GM12878 (cell line): ENCODE measurements at regions not wholly inside any gene's neighbourhood (a gene's known extent, or its start where the extent isn't known, plus 50 kb on each side); places are given as distances from the start of the nearest gene placed in this dataset.

ENCODE experiments used
- ATAC-seq: fragments of 200-7000 bp; cut with Tn5 transposase; 3 replicates; pipeline ENCODE4 v1.9.1; 2020; ENCODE audit warnings: mild to moderate bottlenecking, moderate library complexity
- BruUV-seq: library from RNA; stranded (reverse); fragments of 400-500 nt; replicated peaks from 2 replicates; lab custom pipeline; 2021; lab: Mats Ljungman, UMichigan
- CTCF ChIA-PET: fragments of 300-600 bp; sonication (Branson Sonifier 250); formaldehyde crosslinking; extraction: SDS; loops from one replicate; lab custom pipeline; 2021; ENCODE audit warnings: inconsistent platforms; lab: Yijun Ruan, JAX
- POLR2A ChIA-PET: fragments of 350-600 bp; formaldehyde crosslinking; extraction: SDS; loops from one replicate; lab custom pipeline; 2021; ENCODE audit warnings: inconsistent platforms; lab: Charles Lee
- RAD21 ChIA-PET: fragments of 300-600 bp; sonication (Branson Sonifier 250); formaldehyde crosslinking; loops from one replicate; lab custom pipeline; 2023; ENCODE audit warnings: antibody characterized with exemption; ENCODE audit not compliant: unreplicated experiment; lab: Charles Lee
- SMC1A ChIA-PET: fragments of 300-600 bp; sonication (Branson Sonifier 250); formaldehyde crosslinking; loops from one replicate; lab custom pipeline; 2023; ENCODE audit not compliant: unreplicated experiment, uncharacterized antibody; lab: Charles Lee
- DNase-seq: peaks from one replicate; pipeline ENCODE4 v3.0.0-alpha.2; 2011; ENCODE audit warnings: low read depth, low spot score
- FAIRE-seq: peaks from 3 replicates; lab custom pipeline; 2011; peaks lifted over from hg19 to GRCh38; lab: Jason Lieb, UNC
- H2AFZ ChIP-seq: 2 replicates; pipeline ENCODE4 v1.6.0; 2011; ENCODE audit warnings: low read depth, low read length, control low read depth; ENCODE audit not compliant: control insufficient read depth
- H3K27ac ChIP-seq: 2 replicates; pipeline ENCODE4 v1.5.1; 2011; ENCODE audit warnings: control low read depth; ENCODE audit not compliant: control insufficient read depth, insufficient read depth
- H3K27me3 ChIP-seq, 2 experiments: replicated peaks in 1 of 2; 2 replicates each; pipeline versions ENCODE4 v1.6.0 to v1.6.1; 2011; ENCODE audit warnings: low read length in 1 of 2; ENCODE audit not compliant: control insufficient read depth in 2 of 2, insufficient read depth in 2 of 2
- H3K36me3 ChIP-seq, 2 experiments: 2 replicates each; pipeline ENCODE4 v1.5.1; 2011; ENCODE audit warnings: low read length in 1 of 2; ENCODE audit not compliant: control insufficient read depth in 2 of 2, insufficient read depth in 2 of 2
- H3K4me1 ChIP-seq: 2 replicates; pipeline ENCODE4 v1.6.1; 2011; ENCODE audit warnings: mild to moderate bottlenecking, low read length, moderate library complexity, mixed read lengths; ENCODE audit not compliant: control insufficient read depth, insufficient read depth
- H3K4me2 ChIP-seq: 2 replicates; pipeline ENCODE4 v1.6.0; 2011; ENCODE audit warnings: control low read depth; ENCODE audit not compliant: control insufficient read depth, insufficient read depth
- H3K4me3 ChIP-seq: fragments of 200-600 bp; sonication (generic); 2 replicates; pipeline ENCODE4 v1.5.1; 2016
- H3K79me2 ChIP-seq: 2 replicates; pipeline ENCODE4 v1.6.0; 2011; ENCODE audit warnings: low read length; ENCODE audit not compliant: control insufficient read depth, insufficient read depth
- H3K9ac ChIP-seq: 2 replicates; pipeline ENCODE4 v1.8.0; 2011; ENCODE audit warnings: low read length, control low read depth, mixed read lengths; ENCODE audit not compliant: control insufficient read depth, insufficient read depth
- H3K9me3 ChIP-seq: replicated peaks from 3 replicates; pipeline ENCODE4 v1.5.1; 2011; ENCODE audit warnings: mild to moderate bottlenecking, low read length; ENCODE audit not compliant: control insufficient read depth, insufficient read depth
- H4K20me1 ChIP-seq: 2 replicates; pipeline ENCODE4 v1.6.0; 2011; ENCODE audit not compliant: control insufficient read depth, insufficient read depth
- BRCA1 ChIP-seq: IDR thresholded peaks from 2 replicates; pipeline ENCODE4 v1.6.1; 2011; ENCODE audit warnings: low read depth, low read length, improper control_type of control experiment
- HDAC6 ChIP-seq: fragments of 200-600 bp; sonication (generic); IDR thresholded peaks from one replicate; pipeline ENCODE4 v1.8.0; 2017; ENCODE audit warnings: antibody characterized with exemption; ENCODE audit not compliant: unreplicated experiment
- MEF2B ChIP-seq: fragments of 450-650 bp; IDR thresholded peaks from 2 replicates; pipeline ENCODE4 v1.6.1; 2018; ENCODE audit warnings: mild to moderate bottlenecking, moderate library complexity; ENCODE audit not compliant: partially characterized antibody, poor library complexity, severe bottlenecking
- MTA2 ChIP-seq: fragments of 450-650 bp; IDR thresholded peaks from 2 replicates; pipeline ENCODE4 v1.6.1; 2016; ENCODE audit warnings: low read depth, mild to moderate bottlenecking, moderate library complexity
- NR2F1 ChIP-seq: fragments of 450-650 bp; conservative IDR thresholded peaks from 2 replicates; pipeline ENCODE4 v1.6.1; 2017; ENCODE audit warnings: mild to moderate bottlenecking
- PML ChIP-seq: IDR thresholded peaks from 2 replicates; pipeline ENCODE4 v1.6.1; 2012; ENCODE audit warnings: low read length, inconsistent platforms
- RB1 ChIP-seq: fragments of 450-650 bp; formaldehyde crosslinking; IDR thresholded peaks from 2 replicates; pipeline ENCODE4 v1.6.1; 2017; ENCODE audit warnings: mild to moderate bottlenecking, borderline replicate concordance
- SIN3A ChIP-seq: IDR thresholded peaks from 2 replicates; pipeline ENCODE4 v1.6.1; 2012; ENCODE audit warnings: low read depth, low read length, improper control_type of control experiment
- SREBF1 ChIP-seq: IDR thresholded peaks from 2 replicates; pipeline ENCODE4 v1.6.1; 2012; ENCODE audit warnings: mild to moderate bottlenecking, low read length
- TBL1XR1 ChIP-seq: IDR thresholded peaks from 2 replicates; pipeline ENCODE4 v1.6.1; 2012; ENCODE audit warnings: low read depth, low read length, improper control_type of control experiment
- WGBS: methylation state at CpG from one replicate; pipeline ENCODE4 v1.1.6; 2016; ENCODE audit warnings: low lambda C conversion rate; ENCODE audit not compliant: insufficient replicate concordance, insufficient coverage; ENCODE audit errors: missing lambda C conversion rate; 5-methylcytosine and 5-hydroxymethylcytosine counted together
- in situ Hi-C: fragments of 300-500 bp; cut with MboI; formaldehyde crosslinking; loops from 9 replicates; pipeline ENCODE4 v1.14.3; 2018; ENCODE audit warnings: mixed read lengths
- intact Hi-C: fragments of 100-400 bp; cut with micrococcal nuclease; formaldehyde crosslinking; loops from one replicate; pipeline ENCODE4 v1.14.2; 2022; ENCODE audit not compliant: unreplicated experiment

- Histone ChIP-seq H3K79me2 (no peaks in the 10 kb centered on the region), H4K20me1 (no peaks in the 10 kb centered on the region), H3K4me3 (no peak overlapping the region), H3K9me3 (no peaks in the 10 kb centered on the region), H3K9ac (no peak overlapping the region), H3K4me1 (no peaks in the 10 kb centered on the region), H3K4me2 (no peak overlapping the region), H3K36me3 (peaks cover 0 to 19% of the 10 kb centered on the region in 2 experiments; a peak in 2 of 4 replicates), H2AFZ (no peak overlapping the region), H3K27ac (no peak overlapping the region), H3K27me3 (no peaks in the 10 kb centered on the region)
- WGBS, result 90% methylated on average over 16 of the region's 20 CpGs
- FAIRE-seq, result no peak
- intact Hi-C loops (no loop called here), in situ Hi-C loops (no loop called here)
- ChIA-PET POLR2A (no interaction called here), CTCF (no interaction called here), RAD21 (no interaction called here), SMC1A (no interaction called here)
- BruUV-seq, result no TSS peak
- TF ChIP-seq SREBF1 (no peak), TBL1XR1 (no peak), BRCA1 (no peak), NR2F1 (no peak), PML (no peak), MEF2B (no peak), HDAC6 (no peak)
- no peak for DNase-seq
- ATAC-seq, result no peak
These were observed 50.9 kb downstream of the PLXNA1 start for GRCh38 chr3:127033786-127034185.

GRCh38 chr3:127034195-127034989 lies 51.5 kb downstream of the PLXNA1 start:
- H2AFZ ChIP-seq, result no peak overlapping the region
- BruUV-seq, result no TSS peak
- peaks cover 0 to 17% of the 10 kb centered on the region in 2 experiments; a peak in 2 of 4 replicates for H3K36me3 ChIP-seq
- in situ Hi-C loops, result no loop called here
- WGBS, result 68% methylated on average over 29 of the region's 30 CpGs
- POLR2A ChIA-PET, result no interaction called here
- no peak overlapping the region for H3K27ac ChIP-seq
- H3K4me1 ChIP-seq, result no peaks in the 10 kb centered on the region
- no peak for DNase-seq
- no peak for ATAC-seq
- H4K20me1 ChIP-seq, result no peaks in the 10 kb centered on the region
- RAD21 ChIA-PET, result no interaction called here
- H3K79me2 ChIP-seq, result no peaks in the 10 kb centered on the region
- no peak overlapping the region for H3K9ac ChIP-seq
- no peak for FAIRE-seq
- H3K4me3 ChIP-seq, result no peak overlapping the region
- SMC1A ChIA-PET, result no interaction called here
- no peaks in the 10 kb centered on the region for H3K9me3 ChIP-seq
- CTCF ChIA-PET, result no interaction called here
- intact Hi-C loops, result no loop called here
- TF ChIP-seq SIN3A (no peak), MTA2 (no peak), RB1 (no peak)
- H3K4me2 ChIP-seq, result no peak overlapping the region
- no peaks in the 10 kb centered on the region for H3K27me3 ChIP-seq
